Fibroblast of skin of scalp (primary cell): ENCODE measurements at regions not wholly inside any gene's neighbourhood (a gene's known extent, or its start where the extent isn't known, plus 50 kb on each side); places are given as distances from the start of the nearest gene placed in this dataset.
A peak's percentile ranks its signal among the peaks of the same experiment; 100 is the strongest.
"Not testable (repeated sequence)": the region's sequence is repeated elsewhere in the genome, so short reads cannot be mapped to it uniquely, and the experiment has no call there.

Experiments
- DNase-seq: peaks from one replicate; pipeline ENCODE4 v3.0.0-alpha.2; 2013

GRCh38 chr3:95707268-95707667 lies 1107.1 kb upstream of the EPHA6 start:
- DNase-seq, result no peak

GRCh38 chr3:95710684-95711083 lies 1103.7 kb upstream of the EPHA6 start:
- no peak for DNase-seq

- DNase-seq, result no peak
Measured at GRCh38 chr3:95711789-95712188, 1102.6 kb upstream of the EPHA6 start.

GRCh38 chr3:95715128-95715527 lies 1099.3 kb upstream of the EPHA6 start:
- DNase-seq, result no peak

- DNase-seq, result no peak
Measured at GRCh38 chr3:95717048-95717447, 1097.3 kb upstream of the EPHA6 start.

GRCh38 chr3:95718168-95718567 lies 1096.2 kb upstream of the EPHA6 start:
- no peak for DNase-seq

- no peak for DNase-seq
Measured at GRCh38 chr3:95719481-95719880, 1094.9 kb upstream of the EPHA6 start.

- DNase-seq, result no peak
Measured at GRCh38 chr3:95721938-95722337, 1092.5 kb upstream of the EPHA6 start.

- DNase-seq, result no peak
Measured at GRCh38 chr3:95725770-95726169, 1088.6 kb upstream of the EPHA6 start.

GRCh38 chr3:95731753-95732152 lies 1082.6 kb upstream of the EPHA6 start:
- DNase-seq, result peak; percentile 1

- no peak for DNase-seq
Measured at GRCh38 chr3:95733336-95733735, 1081.1 kb upstream of the EPHA6 start.

GRCh38 chr3:95738045-95738444 lies 1076.3 kb upstream of the EPHA6 start:
- no peak for DNase-seq

- DNase-seq, result not testable (repeated sequence)
Measured at GRCh38 chr3:95744896-95745295, 1069.5 kb upstream of the EPHA6 start.

GRCh38 chr3:95750097-95750496 lies 1064.3 kb upstream of the EPHA6 start:
- DNase-seq, result no peak

- DNase-seq, result peak; percentile 13
Measured at GRCh38 chr3:95751509-95751908, 1062.9 kb upstream of the EPHA6 start.

- DNase-seq, result no peak
Measured at GRCh38 chr3:95752199-95752598, 1062.2 kb upstream of the EPHA6 start.

GRCh38 chr3:95758707-95759106 lies 1055.7 kb upstream of the EPHA6 start:
- DNase-seq, result no peak

GRCh38 chr3:95759614-95760301 lies 1054.6 kb upstream of the EPHA6 start:
- no peak for DNase-seq

- DNase-seq, result no peak
Measured at GRCh38 chr3:95775486-95776094, 1038.8 kb upstream of the EPHA6 start.

- no peak for DNase-seq
Measured at GRCh38 chr3:95781598-95781997, 1032.8 kb upstream of the EPHA6 start.

- DNase-seq, result no peak
Measured at GRCh38 chr3:95789111-95789510, 1025.3 kb upstream of the EPHA6 start.

GRCh38 chr3:95797081-95797480 lies 1017.3 kb upstream of the EPHA6 start:
- DNase-seq, result no peak

- no peak for DNase-seq
Measured at GRCh38 chr3:95798628-95799027, 1015.8 kb upstream of the EPHA6 start.

GRCh38 chr3:95810462-95810861 lies 1003.9 kb upstream of the EPHA6 start:
- no peak for DNase-seq

GRCh38 chr3:95813244-95813643 lies 1001.1 kb upstream of the EPHA6 start:
- DNase-seq, result no peak
